ENCODE measurements at regions not wholly inside any gene's neighbourhood (a gene's known extent, or its start where the extent isn't known, plus 50 kb on each side); places are given as distances from the start of the nearest gene placed in this dataset.
"Not testable (repeated sequence)": the region's sequence is repeated elsewhere in the genome, so short reads cannot be mapped to it uniquely, and the experiment has no call there.

DNA sequence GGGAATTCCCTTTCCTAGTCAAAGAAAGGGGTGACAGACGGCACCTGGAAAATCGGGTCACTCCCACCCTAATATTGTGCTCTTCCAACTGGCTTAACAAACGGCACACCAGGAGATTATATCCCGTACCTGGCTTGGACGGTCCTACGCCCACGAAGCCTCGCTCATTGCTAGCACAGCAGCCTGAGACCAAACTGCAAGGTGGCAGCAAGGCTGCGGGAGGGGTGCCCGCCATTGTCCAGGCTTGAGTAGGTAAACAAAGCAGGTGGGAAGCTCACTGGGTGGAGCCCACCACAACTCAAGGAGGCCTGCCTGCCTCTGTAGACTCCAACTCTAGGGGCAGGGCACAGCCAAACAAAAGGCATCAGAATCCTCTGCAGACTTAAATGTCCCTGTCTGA, 457.8 kb upstream of the PIK3R1 start:
- FAIRE-seq, CTCF ChIA-PET: not testable (repeated sequence)

DNA sequence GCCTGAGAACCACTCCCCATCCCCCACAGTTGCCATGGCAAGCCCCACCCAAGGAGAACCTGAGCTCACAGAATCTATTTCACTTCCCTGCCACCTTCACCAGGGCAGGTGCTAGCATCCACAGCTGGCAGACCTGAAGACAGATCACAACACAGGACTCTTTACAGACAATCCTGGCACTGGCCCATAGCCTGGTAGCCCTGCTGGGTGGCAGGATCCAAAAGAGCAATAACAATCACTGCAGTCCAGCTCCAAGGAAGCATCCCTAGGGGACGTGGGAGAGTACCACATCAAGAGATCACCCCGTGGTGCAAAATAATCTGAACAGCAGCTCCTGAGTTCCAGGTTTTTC, 463.2 kb upstream of the PIK3R1 start:
- BruUV-seq (replicated peaks), result no TSS peak
- no peaks in the 10 kb centered on the region for H4K20me1 ChIP-seq (ENCODE audit: control insufficient read depth, insufficient read depth)
- SMC1A ChIA-PET (ENCODE audit: uncharacterized antibody, unreplicated experiment), result no interaction called here
- no peaks in the 10 kb centered on the region; the same call in 2 of the 3 replicates for H3K9me3 ChIP-seq (replicated peaks; ENCODE audit: control insufficient read depth, insufficient read depth, low read length)
- in situ Hi-C loops (cut with MboI), result no loop called here
- H3K4me3 ChIP-seq, result no peak overlapping the region
- RAD21 ChIA-PET (ENCODE audit: unreplicated experiment), result no interaction called here
- H3K4me2 ChIP-seq (ENCODE audit: control insufficient read depth, insufficient read depth), result no peak overlapping the region
- WGBS (ENCODE audit: insufficient coverage, insufficient replicate concordance, low lambda C conversion rate, missing lambda C conversion rate), result 27% methylated on average over 2 of the region's 2 CpGs
- no peak overlapping the region for H2AFZ ChIP-seq (ENCODE audit: control insufficient read depth, low read depth, low read length)
- intact Hi-C loops (cut with micrococcal nuclease; ENCODE audit: unreplicated experiment), result no loop called here
- ATAC-seq (no peak), DNase-seq (ENCODE audit: low read depth, low spot score) (no peak), FAIRE-seq (no peak)
- CTCF ChIA-PET, result no interaction called here
- H3K9ac ChIP-seq (ENCODE audit: control insufficient read depth, insufficient read depth, low read length), result no peak overlapping the region
- H3K27ac ChIP-seq (ENCODE audit: control insufficient read depth, insufficient read depth), result no peak overlapping the region
- H3K4me1 ChIP-seq (ENCODE audit: control insufficient read depth, insufficient read depth, low read length), result no peaks in the 10 kb centered on the region
- H3K36me3 ChIP-seq (ENCODE audit: control insufficient read depth in 2 of 2, insufficient read depth in 2 of 2, low read length in 1 of 2), result no peaks in the 10 kb centered on the region
- TF ChIP-seq, protein P1, sequence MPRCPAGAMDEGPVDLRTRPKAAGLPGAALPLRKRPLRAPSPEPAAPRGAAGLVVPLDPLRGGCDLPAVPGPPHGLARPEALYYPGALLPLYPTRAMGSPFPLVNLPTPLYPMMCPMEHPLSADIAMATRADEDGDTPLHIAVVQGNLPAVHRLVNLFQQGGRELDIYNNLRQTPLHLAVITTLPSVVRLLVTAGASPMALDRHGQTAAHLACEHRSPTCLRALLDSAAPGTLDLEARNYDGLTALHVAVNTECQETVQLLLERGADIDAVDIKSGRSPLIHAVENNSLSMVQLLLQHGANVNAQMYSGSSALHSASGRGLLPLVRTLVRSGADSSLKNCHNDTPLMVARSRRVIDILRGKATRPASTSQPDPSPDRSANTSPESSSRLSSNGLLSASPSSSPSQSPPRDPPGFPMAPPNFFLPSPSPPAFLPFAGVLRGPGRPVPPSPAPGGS (IDR thresholded peaks at IDR 0.05; ENCODE audit: borderline replicate concordance, insufficient read depth, low read depth, low read length, poor library complexity, severe bottlenecking), result no peak
- no peak for TF ChIP-seq HDAC6 (IDR thresholded peaks at IDR 0.05; ENCODE audit: unreplicated experiment)
- H3K79me2 ChIP-seq (ENCODE audit: control insufficient read depth, insufficient read depth, low read length), result no peaks in the 10 kb centered on the region
- POLR2A ChIA-PET, result no interaction called here
- H3K27me3 ChIP-seq (replicated peaks in 1 of 2; ENCODE audit: control insufficient read depth in 2 of 2, insufficient read depth in 2 of 2, low read length in 1 of 2), result no peaks in the 10 kb centered on the region

More for the DNA sequence above, 457.8 kb upstream of the PIK3R1 start:
- ATAC-seq; BruUV-seq (replicated peaks); H3K9me3 ChIP-seq (replicated peaks; ENCODE audit: control insufficient read depth, insufficient read depth, low read length); in situ Hi-C loops (cut with MboI); H3K4me2 ChIP-seq (ENCODE audit: control insufficient read depth, insufficient read depth); H3K27ac ChIP-seq (ENCODE audit: control insufficient read depth, insufficient read depth); H3K79me2 ChIP-seq (ENCODE audit: control insufficient read depth, insufficient read depth, low read length); DNase-seq (ENCODE audit: low read depth, low spot score); H3K4me1 ChIP-seq (ENCODE audit: control insufficient read depth, insufficient read depth, low read length); H4K20me1 ChIP-seq (ENCODE audit: control insufficient read depth, insufficient read depth); H3K36me3 ChIP-seq (ENCODE audit: control insufficient read depth in 2 of 2, insufficient read depth in 2 of 2, low read length in 1 of 2); POLR2A ChIA-PET; SMC1A ChIA-PET (ENCODE audit: uncharacterized antibody, unreplicated experiment); H2AFZ ChIP-seq (ENCODE audit: control insufficient read depth, low read depth, low read length); intact Hi-C loops (cut with micrococcal nuclease; ENCODE audit: unreplicated experiment); H3K27me3 ChIP-seq (replicated peaks in 1 of 2; ENCODE audit: control insufficient read depth in 2 of 2, insufficient read depth in 2 of 2, low read length in 1 of 2); H3K9ac ChIP-seq (ENCODE audit: control insufficient read depth, insufficient read depth, low read length); H3K4me3 ChIP-seq; RAD21 ChIA-PET (ENCODE audit: unreplicated experiment): not testable (repeated sequence)
- WGBS (ENCODE audit: insufficient coverage, insufficient replicate concordance, low lambda C conversion rate, missing lambda C conversion rate), result 86% methylated on average over 10 of the region's 10 CpGs
